CD4-positive, alpha-beta T cell treated with Interleukin-2 at 100 ng/mL for 4 hours (primary cell): ENCODE measurements at regions not wholly inside any gene's neighbourhood (a gene's known extent, or its start where the extent isn't known, plus 50 kb on each side); places are given as distances from the start of the nearest gene placed in this dataset.
"Not testable (repeated sequence)": the region's sequence is repeated elsewhere in the genome, so short reads cannot be mapped to it uniquely, and the experiment has no call there.

Experiments used
- DNase-seq: peaks from one replicate; pipeline ENCODE4 v3.0.0-alpha.2; 2020; ENCODE audit warnings: low spot score

GRCh38 chr5:58294598-58295305 is 165.1 kb downstream of the PLK2 start:
- no peak for DNase-seq

GRCh38 chr5:58288275-58288674 is 171.6 kb downstream of the PLK2 start:
- not testable (repeated sequence) for DNase-seq

- DNase-seq: no peak
Observed at GRCh38 chr5:58286741-58287140, 173.1 kb downstream of the PLK2 start.

GRCh38 chr5:58285900-58286299 is 174.0 kb downstream of the PLK2 start:
- no peak for DNase-seq

- DNase-seq: no peak
Observed at GRCh38 chr5:58284886-58285285, 175.0 kb downstream of the PLK2 start.

GRCh38 chr5:58281189-58281588 is 178.7 kb downstream of the PLK2 start:
- DNase-seq: no peak

- no peak for DNase-seq
Observed at GRCh38 chr5:58279259-58279658, 180.6 kb downstream of the PLK2 start.

- no peak for DNase-seq
Observed at GRCh38 chr5:58276431-58276830, 183.5 kb downstream of the PLK2 start.

- DNase-seq: no peak
Observed at GRCh38 chr5:58275516-58275915, 184.4 kb downstream of the PLK2 start.

GRCh38 chr5:58274191-58274590 is 185.7 kb downstream of the PLK2 start:
- DNase-seq: no peak

- no peak for DNase-seq
Observed at GRCh38 chr5:58273711-58274110, 186.2 kb downstream of the PLK2 start.

GRCh38 chr5:58268268-58268667 is 191.6 kb downstream of the PLK2 start:
- no peak for DNase-seq

GRCh38 chr5:58266402-58266801 is 193.5 kb downstream of the PLK2 start:
- no peak for DNase-seq

- DNase-seq: no peak
Observed at GRCh38 chr5:58265246-58265930, 194.5 kb downstream of the PLK2 start.

- DNase-seq: no peak
Observed at GRCh38 chr5:58264276-58264675, 195.6 kb downstream of the PLK2 start.

- no peak for DNase-seq
Observed at GRCh38 chr5:58263296-58263695, 196.6 kb downstream of the PLK2 start.

GRCh38 chr5:58262226-58262625 is 197.7 kb downstream of the PLK2 start:
- DNase-seq: no peak

- no peak for DNase-seq
Observed at GRCh38 chr5:58261605-58262004, 198.3 kb downstream of the PLK2 start.

GRCh38 chr5:58260243-58260642 is 199.6 kb downstream of the PLK2 start:
- no peak for DNase-seq

- no peak for DNase-seq
Observed at GRCh38 chr5:58259685-58260152, 200.2 kb downstream of the PLK2 start.

- no peak for DNase-seq
Observed at GRCh38 chr5:58258984-58259684, 200.8 kb downstream of the PLK2 start.

- DNase-seq: no peak
Observed at GRCh38 chr5:58255970-58256369, 203.9 kb downstream of the PLK2 start.

GRCh38 chr5:58255386-58255785 is 204.5 kb downstream of the PLK2 start:
- DNase-seq: no peak
